ENCODE measurements at regions not wholly inside any gene's neighbourhood (a gene's known extent, or its start where the extent isn't known, plus 50 kb on each side); places are given as distances from the start of the nearest gene placed in this dataset.

DNA sequence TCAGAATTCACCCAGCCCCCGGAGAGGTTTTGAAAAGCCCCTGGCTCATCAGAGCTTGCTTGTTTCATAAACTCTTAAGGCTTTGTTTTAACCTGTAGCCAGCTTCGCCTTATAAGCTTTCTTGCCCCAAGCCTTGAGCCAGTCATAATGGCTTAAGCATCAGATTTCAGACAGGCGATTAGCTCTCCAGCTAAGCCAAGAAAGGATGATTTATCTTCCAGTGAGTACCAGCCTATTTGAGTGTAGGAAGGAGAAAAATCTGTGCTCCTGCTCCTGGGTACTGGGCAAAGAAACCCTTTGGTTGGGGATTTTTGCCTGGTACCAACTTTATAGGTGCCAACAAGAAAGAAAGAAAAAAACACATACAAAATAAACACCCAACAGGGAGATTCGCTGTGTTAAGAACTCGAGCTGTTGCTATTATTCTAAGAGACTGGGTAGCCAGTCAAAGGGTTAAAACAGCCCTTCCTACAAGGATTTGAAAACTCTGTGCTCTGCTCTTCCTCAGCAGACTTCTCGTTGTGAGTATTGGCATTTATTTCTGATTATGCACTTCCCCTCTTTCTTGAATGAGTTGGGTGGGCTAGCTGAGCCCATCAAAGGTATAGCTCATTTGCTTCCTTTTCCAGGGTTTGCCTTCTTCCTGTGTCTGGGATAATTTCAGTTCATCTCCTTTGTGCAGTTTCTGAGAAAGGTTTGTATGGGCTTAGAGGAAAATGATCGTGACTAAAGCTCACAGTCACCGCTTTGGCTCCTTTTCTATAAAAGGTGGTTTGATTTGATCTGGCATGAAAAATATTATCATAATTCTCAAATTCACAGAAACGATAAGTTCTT, 157.2 kb upstream of the DMRT1 start:
- peak overlapping the region; percentile 85 for H3K27ac ChIP-seq (ENCODE audit: low read depth, low read length)
- POLR2A ChIA-PET = interaction anchor here (1.1 to 3.1 kb wide), 3 partner anchors 10 to 68 kb away, joined by 3 to 16 read pairs (median 4); no protein-coding TSS in a partner anchor
- DNase-seq (ENCODE audit: low read depth, low spot score) = no peak
- CTCF ChIA-PET = interaction anchor here (0.7 to 3.3 kb wide), 4 partner anchors 9 to 80 kb away, joined by 3 to 17 read pairs (median 4); no protein-coding TSS in a partner anchor
- H3K9me3 ChIP-seq (ENCODE audit: control insufficient read depth, insufficient read depth, low read length) = no peaks in the 10 kb centered on the region
- H3K4me3 ChIP-seq (ENCODE audit: low read depth, low read length) = peak overlapping the region; percentile 50
- TF ChIP-seq, protein P1, sequence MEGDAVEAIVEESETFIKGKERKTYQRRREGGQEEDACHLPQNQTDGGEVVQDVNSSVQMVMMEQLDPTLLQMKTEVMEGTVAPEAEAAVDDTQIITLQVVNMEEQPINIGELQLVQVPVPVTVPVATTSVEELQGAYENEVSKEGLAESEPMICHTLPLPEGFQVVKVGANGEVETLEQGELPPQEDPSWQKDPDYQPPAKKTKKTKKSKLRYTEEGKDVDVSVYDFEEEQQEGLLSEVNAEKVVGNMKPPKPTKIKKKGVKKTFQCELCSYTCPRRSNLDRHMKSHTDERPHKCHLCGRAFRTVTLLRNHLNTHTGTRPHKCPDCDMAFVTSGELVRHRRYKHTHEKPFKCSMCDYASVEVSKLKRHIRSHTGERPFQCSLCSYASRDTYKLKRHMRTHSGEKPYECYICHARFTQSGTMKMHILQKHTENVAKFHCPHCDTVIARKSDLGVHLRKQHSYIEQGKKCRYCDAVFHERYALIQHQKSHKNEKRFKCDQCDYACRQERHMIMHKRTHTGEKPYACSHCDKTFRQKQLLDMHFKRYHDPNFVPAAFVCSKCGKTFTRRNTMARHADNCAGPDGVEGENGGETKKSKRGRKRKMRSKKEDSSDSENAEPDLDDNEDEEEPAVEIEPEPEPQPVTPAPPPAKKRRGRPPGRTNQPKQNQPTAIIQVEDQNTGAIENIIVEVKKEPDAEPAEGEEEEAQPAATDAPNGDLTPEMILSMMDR (IDR thresholded peaks at IDR 0.05; ENCODE audit: low read depth, low read length) = no peak
- no peaks in the 10 kb centered on the region for H3K27me3 ChIP-seq (ENCODE audit: control insufficient read depth, insufficient read depth, low read length)

DNA sequence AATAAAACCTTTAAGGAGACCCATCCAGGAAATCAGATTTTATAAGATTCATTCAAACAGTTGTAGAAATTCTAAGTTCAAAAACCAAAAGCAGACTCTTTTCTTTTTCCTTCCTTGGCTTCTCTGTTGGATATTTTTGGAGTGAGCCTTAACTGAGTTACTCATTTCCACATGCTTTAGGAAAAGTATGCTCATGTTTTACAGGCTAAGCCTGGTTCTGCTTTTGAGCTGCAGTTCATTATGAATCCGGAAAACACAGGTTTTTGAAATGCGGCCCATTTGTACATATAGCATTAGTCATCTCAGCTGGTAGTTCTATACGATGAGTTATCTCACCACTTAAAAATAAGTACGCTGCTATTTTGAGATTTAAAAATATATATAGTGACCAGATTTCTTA, 156.6 kb upstream of the DMRT1 start:
- H3K27ac ChIP-seq (ENCODE audit: low read depth, low read length) = no peak overlapping the region
- TF ChIP-seq, protein P1 (IDR thresholded peaks at IDR 0.05; ENCODE audit: low read depth, low read length) = no peak
- H3K27me3 ChIP-seq (ENCODE audit: control insufficient read depth, insufficient read depth, low read length) = no peaks in the 10 kb centered on the region
- H3K9me3 ChIP-seq (ENCODE audit: control insufficient read depth, insufficient read depth, low read length) = no peaks in the 10 kb centered on the region
- DNase-seq (ENCODE audit: low read depth, low spot score) = no peak
- POLR2A ChIA-PET = interaction anchor here (1.1 to 3.1 kb wide), 3 partner anchors 9 to 67 kb away, joined by 3 to 16 read pairs (median 4); no protein-coding TSS in a partner anchor
- peak overlapping the region; percentile 50 for H3K4me3 ChIP-seq (ENCODE audit: low read depth, low read length)
- CTCF ChIA-PET = interaction anchor here (0.7 to 3.3 kb wide), 3 partner anchors 9 to 42 kb away, joined by 3 to 17 read pairs (median 5); no protein-coding TSS in a partner anchor

DNA sequence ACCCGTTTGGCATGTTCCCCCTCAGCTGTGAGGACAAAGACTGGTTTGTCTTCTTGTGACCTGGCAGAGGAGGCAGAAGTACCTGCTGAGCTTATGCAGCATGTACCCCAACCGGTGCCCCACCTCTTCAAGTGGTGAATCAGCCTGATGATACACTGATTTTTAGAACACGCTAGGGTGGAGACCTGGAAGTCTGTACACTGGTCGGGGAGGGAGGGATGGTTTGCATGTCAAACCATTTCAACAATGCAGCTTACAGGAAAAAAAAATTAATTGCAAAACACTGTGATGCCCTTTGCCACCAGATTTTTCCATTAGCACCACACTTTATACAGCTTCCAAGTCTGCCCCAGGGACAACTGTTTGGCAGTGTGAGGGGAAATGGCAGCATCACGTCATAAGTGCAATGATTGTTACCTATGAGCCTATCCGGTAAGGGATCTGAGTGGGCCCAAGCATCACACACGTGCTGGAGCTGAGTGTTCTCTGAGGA, 155.1 kb upstream of the DMRT1 start:
- Histone ChIP-seq H3K9me3 (ENCODE audit: control insufficient read depth, insufficient read depth, low read length) (no peaks in the 10 kb centered on the region), H3K27me3 (ENCODE audit: control insufficient read depth, insufficient read depth, low read length) (no peaks in the 10 kb centered on the region), H3K27ac (ENCODE audit: low read depth, low read length) (no peak overlapping the region), H3K4me3 (ENCODE audit: low read depth, low read length) (no peak overlapping the region)
- DNase-seq (ENCODE audit: low read depth, low spot score) = no peak
- ChIA-PET CTCF (interaction anchor here (1.4 kb wide), 1 partner anchor 10 kb away, joined by 3 read pairs; no protein-coding TSS in a partner anchor), POLR2A (interaction anchor here (3.1 kb wide), 1 partner anchor 8 kb away, joined by 16 read pairs; no protein-coding TSS in a partner anchor)
- TF ChIP-seq, protein P1 (IDR thresholded peaks at IDR 0.05; ENCODE audit: low read depth, low read length) = no peak

DNA sequence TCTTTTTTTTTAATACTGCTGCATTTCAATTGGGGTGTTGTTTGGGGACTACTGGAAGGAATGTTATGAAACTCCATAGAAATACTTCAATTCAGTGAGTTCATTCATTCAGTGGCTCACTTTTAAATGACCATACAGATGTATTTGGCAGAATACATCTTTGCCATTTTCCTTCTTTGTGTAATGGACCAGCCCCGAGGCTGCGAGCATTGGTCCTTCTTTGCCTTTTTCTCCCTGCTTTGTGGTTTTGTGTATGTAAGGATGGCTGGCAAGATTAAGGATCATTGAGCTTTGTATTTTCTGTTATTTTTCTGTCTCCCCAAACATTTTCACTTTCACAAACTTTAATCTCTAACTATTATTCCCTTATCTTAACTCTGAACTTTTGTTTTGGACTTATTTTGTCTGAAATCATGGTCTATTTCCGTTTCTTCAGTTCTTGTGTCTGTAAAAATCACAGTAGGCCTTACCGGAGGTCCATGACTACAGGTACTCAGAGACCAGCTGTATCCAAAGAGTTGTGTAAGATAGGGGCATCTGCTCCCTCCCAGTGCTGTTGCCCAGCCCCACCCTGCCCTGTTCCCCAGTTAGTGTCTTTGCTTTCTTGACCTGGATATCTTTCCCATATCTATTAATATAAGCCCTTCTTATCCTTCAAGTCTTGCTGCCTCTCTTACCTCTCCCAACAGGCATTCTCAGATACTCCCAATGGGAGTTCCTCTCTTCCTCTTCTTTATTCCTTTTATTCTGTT, 154.3 kb upstream of the DMRT1 start:
- TF ChIP-seq, protein P1 (IDR thresholded peaks at IDR 0.05; ENCODE audit: low read depth, low read length) = no peak
- H3K27me3 ChIP-seq (ENCODE audit: control insufficient read depth, insufficient read depth, low read length) = no peaks in the 10 kb centered on the region
- no peak overlapping the region for H3K4me3 ChIP-seq (ENCODE audit: low read depth, low read length)
- no peak for DNase-seq (ENCODE audit: low read depth, low spot score)
- H3K9me3 ChIP-seq (ENCODE audit: control insufficient read depth, insufficient read depth, low read length) = no peaks in the 10 kb centered on the region
- CTCF ChIA-PET = interaction anchor here (1.4 kb wide), 1 partner anchor 10 kb away, joined by 3 read pairs; no protein-coding TSS in a partner anchor
- POLR2A ChIA-PET = no interaction called here
- no peak overlapping the region for H3K27ac ChIP-seq (ENCODE audit: low read depth, low read length)

Data from AG04450 (cell line).